ENCODE measurements at regions not wholly inside any gene's neighbourhood (a gene's known extent, or its start where the extent isn't known, plus 50 kb on each side); places are given as distances from the start of the nearest gene placed in this dataset.

DNA sequence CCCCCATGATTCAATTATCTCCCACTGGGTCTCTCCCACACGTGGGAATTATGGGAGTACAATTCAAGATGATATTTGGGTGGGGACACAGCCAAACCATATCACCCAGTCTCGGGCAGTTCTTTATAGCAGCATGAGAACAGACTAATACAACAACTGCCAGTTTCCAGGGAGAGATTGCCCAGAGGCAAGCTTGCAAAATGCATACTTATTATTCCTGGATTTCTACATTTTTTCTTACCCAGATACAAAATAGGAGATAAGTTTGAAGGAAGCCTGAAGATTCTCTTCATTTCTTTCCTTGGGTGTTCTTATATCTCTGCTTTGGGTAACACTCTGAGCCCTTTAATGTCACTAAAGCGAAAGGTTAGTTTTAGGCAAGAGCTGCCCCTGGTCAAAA lies 691.2 kb downstream of the TAF11L14 start:
- no peak for ATAC-seq (ENCODE audit: low FRiP score)

GRCh38 chr5:18329328-18329727 lies 695.1 kb downstream of the TAF11L14 start:
- no peak for DNase-seq (ENCODE audit: low spot score)
- no peak for TF ChIP-seq CTCF (IDR thresholded peaks at IDR 0.05)
- no peak for ATAC-seq (ENCODE audit: low FRiP score)

More for the DNA sequence above, 691.2 kb downstream of the TAF11L14 start:
- no peak for TF ChIP-seq CTCF (IDR thresholded peaks at IDR 0.05)
- DNase-seq (ENCODE audit: low spot score) = no peak

DNA sequence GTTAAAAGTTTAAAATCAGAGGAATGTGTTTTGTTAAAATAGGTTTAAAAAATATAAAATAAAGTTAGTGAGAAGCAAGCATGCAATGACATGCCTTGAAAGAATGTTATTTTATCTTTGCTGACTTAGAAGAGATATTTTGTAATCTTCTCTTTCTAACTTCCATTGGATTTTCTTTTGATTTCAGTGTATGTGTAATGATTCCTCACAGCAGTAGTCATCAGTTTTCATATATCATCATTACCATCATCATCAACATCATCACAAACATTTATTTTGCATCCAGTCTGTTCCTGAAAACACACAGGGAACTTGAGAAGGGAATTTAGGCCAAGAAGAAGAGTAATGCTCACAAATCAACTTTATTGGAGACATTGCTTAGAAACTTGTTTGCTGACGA lies 699.6 kb downstream of the TAF11L14 start:
- no peak for ATAC-seq (ENCODE audit: low FRiP score)
- no peak for DNase-seq (ENCODE audit: low spot score)
- no peak for TF ChIP-seq CTCF (IDR thresholded peaks at IDR 0.05)

GRCh38 chr5:18334949-18335348 lies 700.7 kb downstream of the TAF11L14 start:
- no peak for TF ChIP-seq CTCF (IDR thresholded peaks at IDR 0.05)
- ATAC-seq (ENCODE audit: low FRiP score) (no peak), DNase-seq (ENCODE audit: low spot score) (no peak)

GRCh38 chr5:18354828-18355227 lies 720.6 kb downstream of the TAF11L14 start:
- ATAC-seq (ENCODE audit: low FRiP score) (no peak), DNase-seq (ENCODE audit: low spot score) (no peak)
- TF ChIP-seq CTCF (IDR thresholded peaks at IDR 0.05) = no peak

DNA sequence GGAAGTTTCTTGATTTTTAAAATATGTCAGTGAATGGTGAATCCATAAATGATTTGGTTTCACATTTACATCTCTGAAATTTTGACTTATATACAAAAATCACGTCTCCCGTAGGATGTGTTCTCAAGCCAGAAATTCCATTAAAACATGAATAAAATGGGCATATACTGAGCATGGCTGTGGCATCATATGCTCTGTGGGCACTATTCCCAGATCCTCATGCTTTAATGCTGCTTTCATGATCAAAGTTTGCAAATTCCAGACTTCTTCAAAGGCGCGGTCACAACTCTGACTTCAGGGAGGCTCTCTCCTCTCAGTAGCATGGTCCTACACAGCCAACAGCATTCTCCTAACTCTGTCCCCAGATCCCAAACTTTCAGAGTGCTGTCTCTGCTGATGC lies 723.2 kb downstream of the TAF11L14 start:
- no peak for TF ChIP-seq CTCF (IDR thresholded peaks at IDR 0.05)
- no peak for ATAC-seq (ENCODE audit: low FRiP score)
- DNase-seq (ENCODE audit: low spot score) = no peak

DNA sequence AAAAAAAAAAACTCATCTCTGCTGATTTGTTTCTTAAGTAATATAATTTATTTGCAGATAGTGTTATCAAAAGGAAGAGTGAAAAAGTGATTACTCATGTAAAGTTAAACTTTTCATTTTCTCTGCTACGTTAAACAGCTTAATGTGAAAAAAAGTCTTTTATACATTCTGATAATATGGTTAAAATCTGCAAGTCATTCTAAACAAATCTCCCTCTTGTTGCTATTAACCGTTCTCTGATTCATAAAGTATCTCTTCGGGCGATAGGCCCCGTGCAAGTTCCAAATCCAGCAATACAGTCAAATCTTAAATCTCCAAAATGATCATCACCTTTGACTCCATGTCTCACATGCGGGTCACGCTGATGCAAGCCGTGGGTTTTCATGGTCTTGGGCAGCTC lies 732.0 kb downstream of the TAF11L14 start:
- no peak for TF ChIP-seq CTCF (IDR thresholded peaks at IDR 0.05)
- ATAC-seq (ENCODE audit: low FRiP score) (no peak), DNase-seq (ENCODE audit: low spot score) (no peak)

All from omental fat pad (tissue), 3 donors.